Activated B cell treated with CpG ODN at 0.5 μM for 24 hours (primary cell): ENCODE measurements at regions not wholly inside any gene's neighbourhood (a gene's known extent, or its start where the extent isn't known, plus 50 kb on each side); places are given as distances from the start of the nearest gene placed in this dataset.

Experiments used
- ATAC-seq: fragments of 200-7000 bp; cut with Tn5 transposase; one replicate; pipeline ENCODE4 v1.10.0; 2021; ENCODE audit warnings: low read depth, mild to moderate bottlenecking, moderate library complexity
- CTCF ChIA-PET: fragments of 350-600 bp; sonication (Branson Sonifier 250); formaldehyde crosslinking; loops from one replicate; lab custom pipeline; 2021; ENCODE audit warnings: antibody characterized with exemption; lab: Charles Lee
- POLR2A ChIA-PET: fragments of 350-600 bp; sonication (Branson Sonifier 250); formaldehyde crosslinking; loops from one replicate; lab custom pipeline; 2021; ENCODE audit warnings: antibody characterized with exemption; lab: Charles Lee
- DNase-seq: peaks from one replicate; pipeline ENCODE4 v3.0.0; 2022
- H3K27ac Mint-ChIP-seq: one replicate; pipeline ENCODE4 v1.8.0; 2020; ENCODE audit warnings: mixed read lengths
- H3K27me3 Mint-ChIP-seq: one replicate; pipeline ENCODE4 v1.8.0; 2021; ENCODE audit warnings: mixed read lengths
- H3K36me3 Mint-ChIP-seq: one replicate; pipeline ENCODE4 v1.8.0; 2021; ENCODE audit warnings: low read depth, mixed read lengths
- H3K4me1 Mint-ChIP-seq: one replicate; pipeline ENCODE4 v1.8.0; 2021; ENCODE audit warnings: mixed read lengths
- H3K4me3 Mint-ChIP-seq: one replicate; pipeline ENCODE4 v1.8.0; 2020; ENCODE audit warnings: mild to moderate bottlenecking, mixed read lengths
- H3K9me3 Mint-ChIP-seq: one replicate; pipeline ENCODE4 v1.8.0; 2020; ENCODE audit warnings: mixed read lengths
- CTCF ChIP-seq: fragments of 200-600 bp; IDR thresholded peaks from one replicate; pipeline ENCODE4 v1.8.0; 2022; ENCODE audit warnings: antibody characterized with exemption, mild to moderate bottlenecking
- intact Hi-C: fragments of 100-400 bp; cut with micrococcal nuclease; formaldehyde crosslinking; loops from one replicate; pipeline ENCODE4 v1.15.1; 2024

DNA sequence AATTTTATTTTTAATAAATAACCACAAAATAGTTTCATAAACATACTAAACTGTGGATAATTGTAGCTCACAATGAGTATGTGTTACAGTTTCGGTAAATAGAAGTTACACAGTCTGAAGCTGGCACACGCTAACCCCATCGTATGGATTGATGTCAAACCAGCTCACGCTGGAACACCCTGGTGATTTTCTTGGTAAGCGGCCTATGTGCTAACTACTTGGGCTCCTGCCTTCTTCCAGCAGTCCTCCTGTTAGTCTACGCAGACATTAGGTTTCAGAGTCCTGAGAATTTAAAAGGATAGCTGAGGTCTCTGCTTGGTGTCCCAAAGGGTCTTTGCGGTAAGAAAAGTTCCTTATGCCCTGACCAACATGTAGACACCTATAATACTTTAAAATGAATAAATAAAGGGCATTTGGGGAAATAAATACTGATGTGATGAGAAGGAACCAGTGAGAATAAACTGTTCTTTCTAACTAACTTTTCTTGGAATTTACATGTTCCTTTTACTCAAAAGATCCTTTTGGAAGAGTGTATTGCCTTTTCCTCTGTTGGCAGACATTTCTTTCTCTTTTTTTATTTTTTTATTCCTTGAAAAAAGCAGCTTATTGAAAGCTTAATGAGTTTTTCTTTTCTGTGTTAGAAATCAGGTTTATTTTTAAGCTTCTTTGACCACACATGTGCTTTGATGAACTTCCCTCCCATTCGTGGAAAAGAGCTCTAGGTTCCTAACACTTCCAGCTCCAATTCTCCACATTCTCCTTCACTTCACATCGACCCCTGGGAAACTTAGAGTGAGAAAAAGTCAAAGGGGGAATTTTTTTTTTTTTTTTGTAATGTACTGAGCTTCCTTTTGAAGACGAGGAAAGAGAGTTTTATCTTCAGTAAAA is 322.2 kb downstream of the IRS1 start:
- Mint-ChIP-seq H3K4me1 (no peaks in the 10 kb centered on the region), H3K9me3 (no peaks in the 10 kb centered on the region), H3K27me3 (peaks cover 3% of the 10 kb centered on the region), H3K36me3 (no peaks in the 10 kb centered on the region), H3K27ac (no peak overlapping the region), H3K4me3 (no peak overlapping the region)
- ATAC-seq (no peak), DNase-seq (no peak)
- intact Hi-C loops, result no loop called here
- CTCF ChIA-PET, result interaction anchor here (1.0 kb wide), 1 partner anchor 18 kb away, joined by 3 read pairs; no protein-coding TSS in a partner anchor
- no peak for TF ChIP-seq CTCF
- POLR2A ChIA-PET, result no interaction called here

- intact Hi-C loops, result no loop called here
- TF ChIP-seq CTCF, result no peak
- ChIA-PET POLR2A (no interaction called here), CTCF (no interaction called here)
- H3K9me3 Mint-ChIP-seq, result no peaks in the 10 kb centered on the region
- ATAC-seq (no peak), DNase-seq (no peak)
- peaks cover 3% of the 10 kb centered on the region for H3K27me3 Mint-ChIP-seq
- H3K27ac Mint-ChIP-seq, result no peak overlapping the region
- H3K36me3 Mint-ChIP-seq, result no peaks in the 10 kb centered on the region
- H3K4me1 Mint-ChIP-seq, result no peaks in the 10 kb centered on the region
- H3K4me3 Mint-ChIP-seq, result no peak overlapping the region
Measured at GRCh38 chr2:226475650-226476049, 324.0 kb downstream of the IRS1 start.

DNA sequence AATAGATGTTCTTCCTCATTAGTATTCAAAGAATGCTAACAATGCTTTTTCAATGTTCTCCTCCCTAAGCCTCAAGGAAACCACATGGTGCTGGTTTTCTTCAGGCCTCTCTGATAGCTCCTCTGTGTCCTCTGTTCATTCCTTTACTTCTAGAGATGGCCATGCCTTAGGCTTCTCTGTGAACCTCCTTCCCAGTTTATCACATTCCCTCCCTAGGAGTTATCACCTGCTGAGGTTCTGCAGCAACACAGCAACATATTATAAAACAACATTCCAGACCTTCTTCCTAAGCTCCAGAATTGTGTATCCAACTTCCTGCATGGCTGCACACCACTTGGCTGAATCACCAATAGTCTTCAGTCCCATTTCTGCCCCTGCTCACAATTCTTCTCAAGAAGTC is 325.5 kb downstream of the IRS1 start:
- no peaks in the 10 kb centered on the region for H3K36me3 Mint-ChIP-seq
- ChIA-PET CTCF (no interaction called here), POLR2A (no interaction called here)
- no peaks in the 10 kb centered on the region for H3K9me3 Mint-ChIP-seq
- ATAC-seq (no peak), DNase-seq (no peak)
- H3K4me3 Mint-ChIP-seq, result no peak overlapping the region
- H3K4me1 Mint-ChIP-seq, result no peaks in the 10 kb centered on the region
- no peak overlapping the region for H3K27ac Mint-ChIP-seq
- TF ChIP-seq CTCF, result no peak
- intact Hi-C loops, result no loop called here
- peaks cover 3% of the 10 kb centered on the region for H3K27me3 Mint-ChIP-seq

GRCh38 chr2:226471987-226472470 is 327.6 kb downstream of the IRS1 start:
- ATAC-seq (no peak), DNase-seq (no peak)
- TF ChIP-seq CTCF, result no peak
- ChIA-PET CTCF (no interaction called here), POLR2A (no interaction called here)
- Mint-ChIP-seq H3K27me3 (no peaks in the 10 kb centered on the region), H3K27ac (no peak overlapping the region), H3K4me1 (no peaks in the 10 kb centered on the region), H3K36me3 (no peaks in the 10 kb centered on the region), H3K9me3 (no peaks in the 10 kb centered on the region), H3K4me3 (no peak overlapping the region)
- intact Hi-C loops, result no loop called here

DNA sequence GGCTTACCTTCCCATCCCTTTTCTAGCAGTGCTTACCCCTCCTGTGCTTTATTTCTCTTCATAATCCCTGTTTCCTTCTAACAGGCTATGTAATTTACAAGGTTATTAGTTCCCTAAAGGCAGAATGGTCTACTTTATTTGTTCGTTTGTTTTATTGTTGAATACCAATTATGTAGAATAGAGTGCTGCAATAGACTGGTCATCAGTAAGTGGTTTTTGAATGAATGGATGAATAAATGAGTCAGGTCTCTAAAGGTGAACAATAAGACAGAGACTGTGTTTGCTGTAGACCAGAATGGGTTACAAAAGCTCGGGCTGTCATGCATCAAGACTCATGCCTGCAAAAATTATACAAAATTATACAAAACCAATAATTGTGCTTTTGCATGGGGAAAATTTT is 332.0 kb downstream of the IRS1 start:
- Mint-ChIP-seq H3K36me3 (no peaks in the 10 kb centered on the region), H3K4me3 (no peak overlapping the region), H3K9me3 (peaks cover 3% of the 10 kb centered on the region), H3K27me3 (no peaks in the 10 kb centered on the region), H3K4me1 (no peaks in the 10 kb centered on the region), H3K27ac (no peak overlapping the region)
- CTCF ChIA-PET, result no interaction called here
- intact Hi-C loops, result no loop called here
- POLR2A ChIA-PET, result no interaction called here
- no peak for TF ChIP-seq CTCF
- ATAC-seq (no peak), DNase-seq (no peak)
